HG03064 (cell line): ENCODE measurements at regions not wholly inside any gene's neighbourhood (a gene's known extent, or its start where the extent isn't known, plus 50 kb on each side); places are given as distances from the start of the nearest gene placed in this dataset.

Source experiments
- ATAC-seq: cut with Tn5 transposase; IDR thresholded peaks from one replicate; pipeline ENCODE4 v1.9.1; 2021; ENCODE audit warnings: low read depth; ENCODE audit not compliant: unreplicated experiment

- no peak for ATAC-seq
These were observed 364.4 kb downstream of the CSNK1G3 start for GRCh38 chr5:123876276-123876790.

GRCh38 chr5:123875561-123876275, 363.7 kb downstream of the CSNK1G3 start:
- ATAC-seq = no peak

GRCh38 chr5:123874600-123875201, 362.7 kb downstream of the CSNK1G3 start:
- ATAC-seq = no peak

- no peak for ATAC-seq
These were observed 361.9 kb downstream of the CSNK1G3 start for GRCh38 chr5:123873846-123874245.

GRCh38 chr5:123871373-123871772, 359.4 kb downstream of the CSNK1G3 start:
- ATAC-seq = no peak

GRCh38 chr5:123868881-123869280, 356.9 kb downstream of the CSNK1G3 start:
- ATAC-seq = no peak

- ATAC-seq = no peak
These were observed 356.3 kb downstream of the CSNK1G3 start for GRCh38 chr5:123868267-123868666.

- no peak for ATAC-seq
These were observed 353.7 kb downstream of the CSNK1G3 start for GRCh38 chr5:123865641-123866040.

GRCh38 chr5:123864578-123864977, 352.6 kb downstream of the CSNK1G3 start:
- ATAC-seq = no peak

GRCh38 chr5:123858938-123859337, 347.0 kb downstream of the CSNK1G3 start:
- no peak for ATAC-seq

- ATAC-seq = no peak
These were observed 344.8 kb downstream of the CSNK1G3 start for GRCh38 chr5:123856766-123857165.

- ATAC-seq = no peak
These were observed 343.6 kb downstream of the CSNK1G3 start for GRCh38 chr5:123855609-123856008.

GRCh38 chr5:123845356-123846100, 333.6 kb downstream of the CSNK1G3 start:
- ATAC-seq = no peak

GRCh38 chr5:123844873-123845272, 332.9 kb downstream of the CSNK1G3 start:
- no peak for ATAC-seq

GRCh38 chr5:123835421-123835820, 323.4 kb downstream of the CSNK1G3 start:
- no peak for ATAC-seq

GRCh38 chr5:123830575-123830974, 318.6 kb downstream of the CSNK1G3 start:
- ATAC-seq = no peak

- ATAC-seq = no peak
These were observed 315.8 kb downstream of the CSNK1G3 start for GRCh38 chr5:123827811-123828210.

GRCh38 chr5:123819833-123820232, 307.9 kb downstream of the CSNK1G3 start:
- no peak for ATAC-seq

GRCh38 chr5:123819386-123819785, 307.4 kb downstream of the CSNK1G3 start:
- ATAC-seq = no peak

- ATAC-seq = no peak
These were observed 305.3 kb downstream of the CSNK1G3 start for GRCh38 chr5:123817267-123817666.

GRCh38 chr5:123814801-123815470, 303.0 kb downstream of the CSNK1G3 start:
- no peak for ATAC-seq
